HK-2 (cell line): ENCODE measurements at regions not wholly inside any gene's neighbourhood (a gene's known extent, or its start where the extent isn't known, plus 50 kb on each side); places are given as distances from the start of the nearest gene placed in this dataset.

Experiments used
- DNase-seq: peaks from one replicate; pipeline ENCODE4 v3.0.0-alpha.2; 2018; ENCODE audit not compliant: unreplicated experiment

DNA sequence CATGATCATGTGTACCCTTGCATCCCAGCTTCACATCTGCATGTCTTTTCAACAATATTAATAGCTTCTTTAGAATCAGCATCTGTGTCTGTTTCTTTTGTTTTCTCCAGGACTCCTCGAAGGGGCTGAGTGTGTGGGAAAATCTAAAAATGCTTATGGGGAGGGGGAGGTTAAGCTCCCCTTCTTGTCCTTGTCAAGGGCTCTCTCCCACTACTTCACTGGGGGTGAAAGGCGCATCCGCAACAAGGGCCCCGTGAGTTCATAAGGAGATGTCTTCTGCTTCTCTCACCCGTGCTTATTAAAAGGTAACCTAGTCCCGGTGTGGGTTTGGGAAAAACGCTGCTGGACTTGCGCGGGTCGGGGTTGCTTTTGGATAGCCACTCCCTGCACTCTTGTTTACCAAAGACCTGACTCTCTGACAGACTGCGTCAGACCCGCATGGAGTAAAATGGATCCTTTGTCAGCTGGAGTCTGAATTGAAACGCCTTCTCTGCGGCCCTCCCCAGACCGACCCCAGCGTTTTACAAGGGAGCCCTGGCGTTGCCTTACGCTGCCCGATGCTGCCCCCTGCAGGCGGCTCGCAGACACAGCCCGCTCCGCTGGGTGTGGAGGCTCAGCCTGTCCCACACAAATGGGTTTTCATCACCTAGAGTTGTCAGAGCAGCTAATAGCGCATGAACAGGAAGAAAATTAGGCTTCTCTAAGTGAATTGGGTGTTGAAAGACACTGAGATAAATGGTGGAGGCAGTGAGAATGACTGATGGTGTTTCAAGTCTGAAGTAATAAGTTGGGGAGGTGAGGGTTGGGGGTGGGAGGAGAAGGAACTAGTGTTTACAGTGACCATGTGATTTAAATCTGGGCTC, 53.8 kb downstream of the IER5 start:
- peak; percentile 92 for DNase-seq

DNA sequence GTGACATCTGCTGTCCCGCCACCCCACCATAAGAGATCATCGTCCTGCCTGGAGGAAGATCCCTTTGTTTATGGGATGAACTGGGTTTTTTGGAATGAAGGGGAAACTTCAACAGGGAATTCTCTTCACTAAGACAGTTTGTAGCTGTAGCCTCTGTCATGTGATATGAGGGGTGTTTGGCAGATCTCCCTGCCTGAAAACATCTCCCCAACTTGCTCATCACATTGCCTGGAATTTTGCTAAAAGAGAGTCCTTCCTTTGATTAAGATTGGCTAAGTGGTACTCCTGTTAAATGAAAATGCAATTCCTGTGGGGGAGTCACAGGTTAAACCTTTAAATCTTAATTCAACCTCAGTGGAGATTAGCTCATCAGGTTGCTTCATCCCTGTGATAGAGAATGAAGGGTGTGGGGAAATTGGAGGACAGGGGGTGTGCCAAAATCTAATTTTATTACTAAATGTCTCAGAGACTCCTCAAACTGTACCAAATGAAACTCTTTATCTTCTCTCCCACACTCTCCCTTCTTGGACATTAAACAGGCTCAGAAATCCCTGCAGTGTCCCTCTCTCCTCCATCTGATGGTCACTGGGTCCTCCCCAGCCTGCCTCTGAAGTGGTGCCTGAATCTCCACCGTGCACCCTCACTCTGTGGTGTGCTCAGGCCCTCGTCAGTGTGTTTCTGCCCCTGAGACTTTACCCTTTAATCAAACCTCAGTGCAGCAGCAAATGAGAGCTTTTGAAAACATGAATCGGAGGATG, 54.8 kb downstream of the IER5 start:
- DNase-seq = no peak

GRCh38 chr1:181144238-181144637, 55.7 kb downstream of the IER5 start:
- no peak for DNase-seq

DNA sequence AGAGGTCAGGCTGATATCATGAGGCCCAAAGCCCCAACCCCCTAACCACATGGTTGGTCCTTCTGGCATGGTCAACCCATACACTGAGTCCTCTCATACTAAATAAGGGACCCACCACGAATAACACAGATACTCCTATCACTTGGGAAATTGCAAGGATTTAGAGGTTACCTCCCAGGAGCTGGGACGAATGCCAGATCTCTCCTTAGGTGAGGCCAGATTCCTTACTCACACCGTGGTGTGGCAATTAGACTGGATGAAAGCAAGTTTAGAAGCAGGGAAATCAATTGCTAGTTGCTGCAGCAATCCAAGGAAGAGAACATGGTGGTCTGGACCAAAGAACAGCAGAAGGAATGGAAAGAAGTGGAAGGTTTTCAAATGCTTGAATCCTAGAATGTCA, 60.1 kb downstream of the IER5 start:
- DNase-seq = no peak

DNA sequence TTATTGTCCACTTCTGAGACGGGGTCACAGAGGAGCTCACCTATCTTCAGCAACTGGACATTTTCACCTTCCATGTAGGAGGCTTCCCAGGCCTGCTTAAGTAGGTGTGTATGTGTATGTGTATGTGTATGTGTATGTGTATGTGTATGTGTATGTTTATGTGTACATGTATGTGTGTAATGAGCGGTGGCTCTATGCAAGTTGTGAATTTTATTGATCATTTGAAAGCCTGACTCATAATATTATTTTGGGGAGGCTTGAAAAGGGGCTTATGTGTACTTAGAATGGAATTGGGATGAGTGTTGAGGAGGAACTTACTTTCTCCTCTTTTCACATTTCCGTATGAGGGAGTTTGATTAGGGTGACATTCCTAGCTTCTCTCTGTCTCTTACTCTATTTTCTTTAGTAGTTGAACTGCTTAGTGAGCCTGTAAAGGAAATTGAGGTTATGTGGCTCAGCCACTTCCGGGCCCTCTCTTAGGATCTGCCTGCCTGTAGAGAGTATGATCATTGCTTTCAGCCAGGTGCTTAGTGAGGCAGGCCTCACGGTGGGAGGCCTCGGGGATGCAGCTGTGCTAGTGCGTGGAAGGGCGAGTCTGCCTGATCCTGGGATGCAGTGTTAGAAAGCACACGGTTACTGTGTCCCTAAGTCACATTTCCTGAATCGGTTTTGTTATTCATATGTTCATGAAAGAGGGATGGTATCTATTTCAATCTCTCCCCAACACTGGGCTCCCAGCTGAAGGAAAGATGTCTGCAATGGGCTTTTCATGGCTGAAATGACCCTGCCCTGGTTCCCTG, 61.0 kb downstream of the IER5 start:
- no peak for DNase-seq

DNA sequence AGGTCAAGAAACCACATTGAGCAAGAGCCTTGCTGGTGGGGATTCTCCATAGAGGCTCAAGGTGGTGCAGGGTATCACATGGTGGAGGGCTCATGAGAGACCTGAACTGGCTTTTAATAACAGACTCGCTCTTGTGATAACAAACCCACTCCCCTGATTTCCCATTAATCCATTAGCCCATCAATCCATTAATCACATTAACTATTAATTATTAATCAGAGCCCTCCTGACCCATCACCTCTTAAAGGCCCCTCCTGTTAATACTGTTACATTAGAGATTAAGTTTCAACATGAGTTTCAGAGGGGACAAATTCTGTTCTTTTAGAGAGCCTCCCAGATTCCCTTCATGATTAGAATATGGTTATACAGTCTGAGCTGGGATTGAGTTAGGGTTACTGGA, 61.8 kb downstream of the IER5 start:
- no peak for DNase-seq

DNA sequence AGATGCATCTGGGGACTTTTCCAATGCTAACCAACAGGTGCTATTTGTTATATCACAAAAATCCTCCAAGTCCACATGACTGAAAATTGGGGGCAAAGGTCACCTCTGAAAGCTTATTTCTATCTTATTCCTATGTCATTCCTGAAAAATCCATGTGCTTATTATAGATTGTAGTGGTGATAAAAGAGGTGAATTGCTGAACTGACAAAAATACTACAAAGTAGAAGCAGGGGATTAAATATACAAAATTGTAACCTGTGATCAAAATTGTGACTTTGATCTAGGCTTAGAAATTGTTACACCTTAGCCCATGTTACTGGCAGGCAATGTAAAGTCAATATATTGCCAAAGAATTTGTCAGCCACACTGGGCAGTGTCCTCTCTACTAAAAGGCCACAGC, 62.3 kb downstream of the IER5 start:
- no peak for DNase-seq

GRCh38 chr1:181151378-181152326, 63.2 kb downstream of the IER5 start:
- no peak for DNase-seq

GRCh38 chr1:181152892-181153633, 64.6 kb downstream of the IER5 start:
- DNase-seq = no peak

DNA sequence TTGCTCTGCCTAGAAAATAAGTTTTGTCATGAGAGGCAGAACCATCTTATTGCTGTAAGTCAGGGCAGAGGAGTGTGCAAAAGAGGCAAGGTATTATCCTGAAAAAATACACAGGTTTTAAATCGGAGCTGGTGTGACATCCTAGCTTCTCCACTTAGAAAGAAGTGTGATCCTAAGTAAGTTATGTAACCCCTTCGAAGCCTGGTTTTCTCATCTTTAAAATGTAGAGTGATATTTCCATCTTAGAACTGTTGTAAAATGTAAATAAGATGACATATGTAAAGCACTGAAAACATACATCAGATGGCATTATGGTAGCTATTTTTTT, 65.1 kb downstream of the IER5 start:
- DNase-seq = no peak

- DNase-seq = no peak
Observed at GRCh38 chr1:181155339-181155738, 66.8 kb downstream of the IER5 start.

DNA sequence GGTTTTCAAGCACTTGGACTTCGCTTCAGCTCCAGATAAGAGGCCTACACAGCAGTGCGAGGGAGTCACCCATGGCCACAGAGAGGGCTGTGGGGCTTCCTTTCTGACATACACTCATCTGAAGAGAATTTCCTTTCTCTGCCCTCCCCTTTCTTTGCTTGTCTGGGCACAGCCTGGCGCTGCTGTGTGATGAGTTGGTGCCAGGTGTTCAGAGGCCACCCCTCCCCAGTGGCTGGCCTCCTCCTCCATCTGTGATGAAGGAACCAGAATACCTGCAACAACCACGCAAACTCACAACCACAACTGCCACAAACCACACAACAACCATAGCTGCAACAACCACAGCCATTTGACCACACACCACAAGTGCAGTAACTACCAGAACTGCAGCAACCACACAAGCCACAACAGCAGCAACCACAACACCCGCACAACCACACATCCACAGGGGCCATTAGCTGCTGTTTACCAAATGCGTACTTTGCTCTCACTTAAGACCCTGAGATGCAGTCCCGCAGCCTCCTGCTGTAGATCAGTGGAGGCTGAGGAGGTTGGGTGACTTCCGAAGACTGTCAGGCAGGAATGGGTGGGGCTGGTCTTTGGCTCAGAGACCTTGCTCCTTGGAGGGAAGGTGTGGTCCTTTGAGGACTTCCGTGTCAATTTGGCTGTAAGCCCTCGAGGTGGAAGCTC, 71.1 kb downstream of the IER5 start:
- DNase-seq = no peak

DNA sequence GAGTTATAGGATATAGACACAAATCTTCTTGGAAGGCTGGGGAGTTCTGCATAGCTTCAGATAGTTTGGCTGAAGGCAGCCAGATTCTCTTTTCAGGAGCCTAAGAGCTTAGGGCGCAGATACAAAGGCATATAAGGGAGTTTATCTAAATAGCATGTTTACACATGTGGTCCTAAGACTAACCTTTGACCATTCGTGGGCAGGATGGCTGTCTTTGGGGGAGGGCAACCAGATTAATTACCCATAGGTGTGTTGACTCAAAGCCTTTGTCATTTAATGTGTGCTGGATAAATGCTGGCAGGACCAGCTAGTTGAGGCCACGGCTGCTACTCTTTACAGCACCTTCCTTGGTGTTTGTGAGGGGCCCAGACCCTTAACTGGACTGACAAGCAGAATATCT, 71.8 kb downstream of the IER5 start:
- no peak for DNase-seq

DNA sequence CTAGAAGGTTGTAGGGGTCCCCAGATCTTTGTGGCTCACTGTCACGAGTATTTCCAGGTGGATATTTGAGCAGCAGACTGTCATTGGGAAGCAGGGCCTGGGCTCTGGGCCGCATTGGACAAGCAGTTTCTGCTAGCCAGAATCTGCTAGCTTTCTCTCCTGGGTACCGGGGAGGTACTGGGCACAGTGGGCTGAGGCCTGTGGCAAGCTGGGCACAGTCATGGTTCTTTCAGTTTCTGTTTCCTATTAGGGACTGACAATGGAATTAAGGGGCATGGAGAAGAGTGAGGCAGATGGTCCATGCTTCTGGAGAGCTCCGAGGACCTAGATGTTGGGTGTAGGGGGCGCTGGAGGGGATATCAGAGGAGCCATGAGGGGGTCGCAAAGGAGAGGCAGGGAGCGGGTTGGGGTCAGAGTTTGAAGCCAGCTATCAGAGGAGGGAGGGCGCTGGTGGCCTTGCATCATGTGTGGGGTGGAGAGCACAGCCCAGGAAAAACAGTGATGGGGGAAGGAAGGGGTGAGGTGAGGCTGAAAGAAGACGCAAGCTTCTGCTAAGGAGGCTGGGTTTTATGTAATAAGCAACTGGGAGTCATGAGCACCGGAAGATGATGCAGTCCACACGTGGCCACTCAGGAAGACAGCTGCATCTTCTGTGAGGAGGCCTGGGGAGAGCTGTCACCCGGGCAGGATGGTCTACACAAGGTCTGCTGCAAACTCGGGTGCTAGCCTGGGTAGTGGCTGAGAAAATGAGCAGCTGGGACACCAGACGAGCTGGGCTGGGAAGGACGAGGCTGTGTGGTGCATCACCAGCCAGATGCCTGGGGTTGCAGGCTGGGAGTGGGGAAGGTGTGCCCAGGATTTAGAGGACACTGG, 72.7 kb downstream of the IER5 start:
- DNase-seq = no peak

GRCh38 chr1:181163662-181164061, 75.2 kb downstream of the IER5 start:
- DNase-seq = no peak

GRCh38 chr1:181166377-181167196, 78.1 kb downstream of the IER5 start:
- peak; percentile 62 for DNase-seq

DNA sequence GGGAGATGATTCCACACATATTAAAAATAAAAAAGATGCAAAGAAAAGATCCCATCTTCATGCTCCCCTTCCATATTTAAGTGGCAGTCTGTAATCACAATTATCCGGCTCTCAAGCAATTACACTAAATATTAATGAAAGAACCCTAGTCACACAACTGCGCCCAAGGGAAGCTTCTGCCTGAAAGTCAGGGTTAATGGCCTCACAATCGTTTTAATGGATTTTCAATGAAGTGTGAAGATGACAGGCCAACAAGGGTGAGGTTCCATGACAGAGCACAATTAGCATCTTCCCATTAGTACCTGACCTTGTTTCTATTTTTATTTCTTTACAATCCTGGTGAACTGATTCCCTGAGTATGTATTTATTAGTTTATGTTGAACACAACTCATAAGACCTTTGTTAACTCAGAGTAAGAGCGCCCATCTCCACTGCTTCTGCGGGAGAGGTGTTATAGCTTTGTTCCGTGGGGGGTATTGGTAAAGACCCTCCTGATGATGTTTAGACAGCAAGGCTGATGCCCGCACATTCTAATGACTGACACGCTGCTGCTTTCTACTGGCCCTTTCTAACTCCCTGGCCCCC, 80.9 kb downstream of the IER5 start:
- no peak for DNase-seq

GRCh38 chr1:181170194-181170593, 81.7 kb downstream of the IER5 start:
- no peak for DNase-seq
